GM06990 (cell line): ENCODE measurements at regions not wholly inside any gene's neighbourhood (a gene's known extent, or its start where the extent isn't known, plus 50 kb on each side); places are given as distances from the start of the nearest gene placed in this dataset.
"Not testable (repeated sequence)": the region's sequence is repeated elsewhere in the genome, so short reads cannot be mapped to it uniquely, and the experiment has no call there.

ENCODE experiments used
- DNase-seq: peaks from one replicate; pipeline ENCODE4 v3.0.0-alpha.2; 2011; ENCODE audit not compliant: insufficient read length; ENCODE audit errors: extremely low read depth
- H3K27me3 ChIP-seq: replicated peaks from 2 replicates; pipeline ENCODE4 v1.6.0; 2011; ENCODE audit warnings: low read length; ENCODE audit not compliant: control insufficient read depth, insufficient read depth
- H3K36me3 ChIP-seq: 2 replicates; pipeline ENCODE4 v1.5.1; 2011; ENCODE audit warnings: low read length; ENCODE audit not compliant: control insufficient read depth, insufficient read depth
- H3K4me3 ChIP-seq: replicated peaks from 2 replicates; pipeline ENCODE4 v1.5.1; 2011; ENCODE audit warnings: low read depth, mild to moderate bottlenecking, control low read depth, low read length
- CTCF ChIP-seq: IDR thresholded peaks from 2 replicates; pipeline ENCODE4 v1.5.1; 2011; ENCODE audit warnings: low read length, control low read depth, mild to moderate bottlenecking, inconsistent platforms; ENCODE audit not compliant: insufficient read depth, poor library complexity, severe bottlenecking

GRCh38 chr9:30584559-30584958 is 1799.9 kb upstream of the ACO1 start:
- Histone ChIP-seq H3K27me3 (no peaks in the 10 kb centered on the region), H3K4me3 (no peak overlapping the region), H3K36me3 (no peaks in the 10 kb centered on the region)
- TF ChIP-seq CTCF: no peak
- DNase-seq: no peak

GRCh38 chr9:30591461-30591860 is 1793.0 kb upstream of the ACO1 start:
- no peaks in the 10 kb centered on the region for H3K27me3 ChIP-seq
- DNase-seq: no peak
- TF ChIP-seq CTCF: no peak
- H3K4me3 ChIP-seq: no peak overlapping the region
- H3K36me3 ChIP-seq: no peaks in the 10 kb centered on the region

GRCh38 chr9:30597608-30598007 is 1786.8 kb upstream of the ACO1 start:
- H3K4me3 ChIP-seq: no peak overlapping the region
- no peaks in the 10 kb centered on the region for H3K36me3 ChIP-seq
- H3K27me3 ChIP-seq: no peaks in the 10 kb centered on the region
- DNase-seq: no peak
- TF ChIP-seq CTCF: no peak

- TF ChIP-seq CTCF: no peak
- Histone ChIP-seq H3K27me3 (no peaks in the 10 kb centered on the region), H3K36me3 (no peaks in the 10 kb centered on the region), H3K4me3 (no peak overlapping the region)
- no peak for DNase-seq
Observed at GRCh38 chr9:30605936-30606335, 1778.5 kb upstream of the ACO1 start.

- no peaks in the 10 kb centered on the region for H3K36me3 ChIP-seq
- no peak overlapping the region for H3K4me3 ChIP-seq
- TF ChIP-seq CTCF: no peak
- H3K27me3 ChIP-seq: no peaks in the 10 kb centered on the region
- no peak for DNase-seq
Observed at GRCh38 chr9:30609713-30610112, 1774.7 kb upstream of the ACO1 start.

- H3K36me3 ChIP-seq, H3K27me3 ChIP-seq, DNase-seq, H3K4me3 ChIP-seq: not testable (repeated sequence)
Observed at GRCh38 chr9:30616782-30617181, 1767.7 kb upstream of the ACO1 start.
